ENCODE measurements at regions not wholly inside any gene's neighbourhood (a gene's known extent, or its start where the extent isn't known, plus 50 kb on each side); places are given as distances from the start of the nearest gene placed in this dataset.

- TF ChIP-seq FOXM1 (IDR thresholded peaks at IDR 0.05; ENCODE audit: borderline replicate concordance, low read depth) (no peak), REST (IDR thresholded peaks at IDR 0.05; ENCODE audit: low read depth) (no peak), CREB1 (IDR thresholded peaks at IDR 0.05; ENCODE audit: low read depth) (no peak), NFIC (IDR thresholded peaks at IDR 0.05) (no peak), EP300 (IDR thresholded peaks at IDR 0.05; ENCODE audit: borderline replicate concordance) (no peak), CEBPB (IDR thresholded peaks at IDR 0.05) (no peak), RAD21 (IDR thresholded peaks at IDR 0.05; ENCODE audit: low read depth) (no peak), TEAD4 (IDR thresholded peaks at IDR 0.05) (no peak), TCF12 (IDR thresholded peaks at IDR 0.05; ENCODE audit: low read depth) (no peak), TAF1 (IDR thresholded peaks at IDR 0.05; ENCODE audit: low read depth) (no peak), YY1 (IDR thresholded peaks at IDR 0.05; ENCODE audit: low read depth) (no peak), MAX (IDR thresholded peaks at IDR 0.05) (no peak)
Measured at GRCh38 chr18:6570581-6571238, 156.0 kb upstream of the L3MBTL4 start.

Data from Ishikawa (cell line).